ENCODE measurements at regions not wholly inside any gene's neighbourhood (a gene's known extent, or its start where the extent isn't known, plus 50 kb on each side); places are given as distances from the start of the nearest gene placed in this dataset.
"Not testable (repeated sequence)": the region's sequence is repeated elsewhere in the genome, so short reads cannot be mapped to it uniquely, and the experiment has no call there.

DNA sequence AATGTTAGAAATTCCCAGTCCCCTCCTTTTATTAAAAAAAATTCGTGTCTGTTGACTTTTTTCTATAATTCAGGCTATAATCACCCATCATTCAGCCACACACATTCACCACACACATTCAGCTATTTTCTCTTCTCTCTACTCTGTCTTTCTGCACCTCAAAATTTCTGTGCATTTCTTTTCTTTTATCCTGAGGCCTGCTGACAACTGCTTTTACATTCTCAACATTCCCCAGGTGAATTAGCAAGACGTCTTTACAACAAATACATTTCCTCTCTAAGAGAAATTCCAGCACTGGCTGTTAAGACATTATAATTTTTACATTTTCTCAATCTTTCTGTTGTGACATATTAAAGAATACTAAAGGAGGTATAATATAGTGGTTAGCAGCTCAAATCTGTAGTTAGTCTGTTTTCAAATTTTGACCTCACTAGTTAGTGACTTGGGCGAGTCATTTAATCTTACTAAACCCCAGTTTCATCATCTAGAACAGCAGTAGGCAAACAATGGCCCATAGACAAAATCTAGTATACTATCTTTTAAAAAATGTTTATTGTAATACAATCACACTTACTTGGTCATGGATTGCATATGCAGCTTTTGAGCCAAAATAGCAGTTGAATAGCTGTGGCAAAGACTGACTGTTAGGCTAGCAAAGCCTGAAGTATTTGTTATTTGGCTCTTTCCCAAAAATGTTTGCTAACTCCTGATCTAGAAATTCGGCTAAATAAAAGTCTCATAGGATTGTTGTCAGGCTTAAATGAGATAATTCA lies 350.7 kb downstream of the NSUN3 start:
- no peak for DNase-seq

DNA sequence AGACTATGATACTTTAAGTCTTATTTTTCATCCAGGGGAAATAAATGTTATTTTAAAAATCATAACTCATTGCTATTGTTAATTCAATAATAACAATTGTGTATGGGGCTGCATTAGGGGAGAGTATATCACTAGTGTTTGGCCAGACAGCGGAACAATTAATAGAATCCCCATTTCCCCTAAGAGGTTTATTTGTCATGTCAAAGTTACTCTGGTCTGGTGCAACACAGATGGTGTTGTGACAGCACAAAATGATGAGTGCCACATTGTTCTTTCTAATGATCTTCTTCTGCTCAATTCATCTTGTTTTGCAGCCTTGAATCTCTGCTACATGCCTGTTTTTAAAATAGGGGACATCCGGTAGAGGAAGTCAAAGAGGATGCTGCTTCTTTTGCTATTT lies 351.6 kb downstream of the NSUN3 start:
- DNase-seq = no peak

DNA sequence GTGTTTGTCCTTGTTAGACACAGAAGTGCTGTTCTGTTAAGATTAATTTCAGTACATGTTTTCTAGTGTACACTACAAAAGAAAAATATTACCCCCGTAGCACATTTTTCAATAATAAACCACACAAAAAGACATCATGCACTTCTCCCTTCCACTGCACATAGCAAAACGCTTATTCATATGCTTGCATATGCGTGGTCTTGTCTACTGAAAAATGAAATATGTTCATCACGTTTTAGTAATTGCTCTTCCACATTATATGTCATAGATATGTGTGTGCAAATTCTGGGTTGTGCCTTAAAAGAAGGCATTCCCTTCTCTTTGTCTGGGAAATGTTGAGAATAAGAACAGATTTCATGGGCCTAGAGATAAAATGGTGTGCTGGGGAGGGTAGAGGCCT lies 353.9 kb downstream of the NSUN3 start:
- no peak for DNase-seq

DNA sequence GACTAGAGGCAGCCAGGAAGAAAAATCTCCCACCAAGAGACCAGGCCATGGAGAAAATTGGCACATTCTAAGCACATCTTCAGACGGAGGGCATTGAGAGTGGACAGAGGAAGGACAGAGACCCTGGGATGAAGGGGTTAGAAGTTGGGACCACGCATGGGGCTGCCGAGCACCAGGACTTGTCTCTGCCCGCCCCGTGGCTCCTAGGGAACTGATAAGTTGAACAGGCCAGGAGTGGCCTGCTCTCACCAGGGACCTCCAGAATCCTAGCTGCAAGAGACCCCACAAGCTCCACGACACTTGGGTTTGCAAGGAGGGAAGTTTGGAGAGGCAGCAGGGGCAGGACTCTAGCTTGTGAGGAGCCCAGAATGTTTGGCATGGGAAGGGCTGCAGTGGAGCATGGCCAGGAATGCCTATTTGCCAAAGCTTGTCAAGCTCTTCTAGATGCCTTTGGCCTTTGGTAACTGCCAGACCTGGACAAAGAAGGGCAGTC lies 355.1 kb downstream of the NSUN3 start:
- no peak for DNase-seq

DNA sequence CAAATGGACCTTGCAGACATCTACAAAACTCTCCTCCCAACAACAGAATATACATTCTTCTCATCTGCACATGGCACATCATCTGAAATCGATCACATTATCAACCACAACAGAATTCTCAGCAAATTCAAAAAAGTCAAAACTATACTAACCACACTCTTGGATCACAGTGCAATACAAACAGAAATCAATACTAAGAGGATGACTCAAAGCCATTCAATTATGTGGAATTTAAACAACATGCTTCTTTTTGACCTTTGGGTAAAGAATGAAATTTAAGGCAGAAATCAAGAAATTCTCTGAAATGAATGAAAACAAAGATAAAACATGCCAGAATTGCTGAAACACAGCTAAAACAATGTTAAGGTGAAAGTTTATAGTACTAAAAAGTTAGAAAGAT lies 358.1 kb downstream of the NSUN3 start:
- DNase-seq = no peak

DNA sequence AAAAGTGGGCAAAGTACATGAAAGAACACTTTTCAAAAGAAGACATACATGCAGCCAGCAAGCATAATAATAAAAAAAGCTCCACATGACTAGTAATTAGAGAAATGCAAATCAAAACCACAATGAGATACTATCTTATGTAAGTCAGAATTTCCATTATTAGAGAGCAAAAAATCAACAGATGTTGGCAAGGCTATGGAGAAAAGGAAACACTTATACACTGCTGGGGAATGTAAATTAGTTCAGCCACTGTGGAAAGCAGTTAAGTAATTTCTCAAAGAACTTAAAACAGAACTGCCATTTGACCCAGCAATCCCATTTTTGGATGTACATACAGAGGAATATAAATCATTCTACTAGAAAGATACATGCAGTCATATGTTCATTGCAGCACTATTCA lies 360.7 kb downstream of the NSUN3 start:
- no peak for DNase-seq

DNA sequence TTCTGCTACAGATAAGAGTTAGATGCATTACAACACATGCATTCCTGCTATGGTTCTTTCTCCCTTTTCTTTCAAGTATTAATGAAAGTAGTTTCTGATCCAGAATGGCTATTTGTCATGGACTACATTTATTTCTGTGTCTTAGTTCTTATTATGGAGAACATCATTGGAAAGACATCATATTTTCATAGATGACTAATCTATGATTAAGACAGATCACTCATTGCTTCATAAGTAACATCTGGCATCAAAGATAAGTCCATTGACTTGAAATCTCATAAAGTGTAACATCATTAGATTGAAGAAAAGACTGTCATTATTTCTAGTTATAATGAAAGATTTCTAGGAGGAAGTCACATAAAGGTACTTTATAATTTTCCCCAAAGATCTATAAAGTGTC lies 366.7 kb downstream of the NSUN3 start:
- DNase-seq = no peak

DNA sequence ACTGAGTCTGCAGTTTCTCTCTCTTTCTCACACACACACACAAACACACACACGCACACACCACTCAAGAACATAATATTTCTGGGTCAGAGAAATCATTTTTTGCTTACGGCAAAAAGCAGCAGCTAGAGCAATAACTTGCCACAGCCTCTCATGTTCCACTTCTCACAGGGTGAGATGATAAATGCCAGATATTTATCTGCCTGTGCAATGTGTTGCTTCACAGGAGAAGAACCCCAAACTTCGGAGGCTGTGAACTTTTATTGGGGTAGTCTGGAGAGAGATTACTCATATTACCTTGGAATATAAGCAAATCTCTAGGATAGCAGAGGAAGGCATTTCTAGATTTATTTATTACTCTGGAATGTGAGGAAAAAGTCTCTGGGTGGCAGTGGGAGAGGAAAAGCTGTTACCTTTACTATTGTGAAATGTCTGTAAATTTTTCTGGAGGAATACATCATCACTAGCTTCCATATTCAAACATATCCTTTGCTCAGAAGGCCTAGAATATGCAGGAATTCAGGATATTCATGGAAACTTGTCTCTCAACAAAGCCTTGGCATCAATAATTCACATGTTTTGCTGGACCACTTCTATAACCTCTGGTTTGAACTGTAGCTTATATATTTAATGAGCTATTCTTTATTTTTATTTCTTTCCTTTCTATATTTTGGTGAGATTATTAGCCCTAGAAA lies 369.2 kb downstream of the NSUN3 start:
- no peak for DNase-seq

DNA sequence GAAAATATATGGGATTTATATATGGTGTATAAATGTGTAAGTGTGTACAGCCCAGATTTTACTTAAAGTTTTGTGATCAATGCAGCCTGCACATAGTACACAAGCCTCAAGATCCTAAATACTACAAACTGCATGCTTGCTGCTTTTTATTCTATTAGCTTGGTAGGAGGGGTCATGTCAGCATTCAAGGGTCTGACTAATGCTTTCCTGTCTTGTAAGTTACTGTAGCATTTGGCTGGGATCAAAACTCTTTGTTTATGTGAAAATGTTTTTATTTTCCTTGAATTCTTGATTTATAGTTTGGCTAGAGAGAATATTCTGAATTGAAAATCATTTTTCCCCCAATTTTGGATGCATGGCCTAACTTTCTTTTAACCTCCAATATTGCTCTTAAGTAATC lies 370.9 kb downstream of the NSUN3 start:
- DNase-seq = no peak

DNA sequence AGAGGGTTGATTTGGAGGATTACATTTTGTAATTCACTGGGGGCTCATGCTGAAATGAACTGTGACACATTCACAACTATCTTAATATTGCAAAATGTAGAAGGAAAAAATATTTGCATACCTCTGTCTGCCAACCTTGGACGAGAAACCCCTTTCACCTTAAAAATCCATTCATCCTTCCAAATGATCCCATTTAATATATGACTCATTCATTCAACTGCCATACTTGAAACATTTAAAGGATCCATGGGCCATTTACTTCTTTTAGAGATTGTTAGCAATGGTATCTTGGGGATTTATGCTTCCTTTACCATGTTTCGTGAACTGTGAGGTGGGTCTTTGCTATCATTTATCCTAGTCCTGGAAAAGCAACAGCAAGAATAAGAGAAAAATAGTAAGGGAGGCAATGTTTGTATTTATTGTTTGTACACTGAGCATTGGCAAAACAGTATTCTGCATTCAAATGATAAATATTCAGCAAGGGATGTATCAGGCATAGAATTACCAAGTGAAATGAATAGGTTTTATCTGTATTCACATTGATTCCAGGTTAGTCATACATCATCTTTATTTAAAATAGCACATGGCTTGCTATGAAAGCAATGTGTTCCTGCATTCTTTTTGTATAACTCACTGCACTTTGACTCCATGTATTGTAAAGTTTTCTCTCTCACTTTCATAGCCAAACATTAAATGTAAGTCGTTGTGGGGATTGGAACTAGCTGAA lies 378.1 kb downstream of the NSUN3 start:
- no peak for DNase-seq

DNA sequence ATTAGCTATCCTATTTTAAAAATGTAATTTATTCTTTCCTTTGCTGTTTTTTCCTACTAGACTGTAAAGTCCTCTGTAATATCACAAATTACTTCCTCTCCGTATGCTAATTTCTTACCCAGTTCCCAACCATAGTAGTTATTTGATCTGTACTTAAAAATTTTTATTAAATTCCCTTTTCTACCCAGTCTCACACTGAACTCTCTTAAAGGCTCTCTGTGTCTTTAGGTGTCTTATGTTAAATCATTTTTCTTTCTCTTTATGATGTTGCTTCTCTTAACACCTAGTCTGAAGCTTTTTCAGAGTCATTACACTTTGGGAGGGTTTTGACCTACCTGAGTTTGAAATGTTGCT lies 378.6 kb downstream of the NSUN3 start:
- no peak for DNase-seq

DNA sequence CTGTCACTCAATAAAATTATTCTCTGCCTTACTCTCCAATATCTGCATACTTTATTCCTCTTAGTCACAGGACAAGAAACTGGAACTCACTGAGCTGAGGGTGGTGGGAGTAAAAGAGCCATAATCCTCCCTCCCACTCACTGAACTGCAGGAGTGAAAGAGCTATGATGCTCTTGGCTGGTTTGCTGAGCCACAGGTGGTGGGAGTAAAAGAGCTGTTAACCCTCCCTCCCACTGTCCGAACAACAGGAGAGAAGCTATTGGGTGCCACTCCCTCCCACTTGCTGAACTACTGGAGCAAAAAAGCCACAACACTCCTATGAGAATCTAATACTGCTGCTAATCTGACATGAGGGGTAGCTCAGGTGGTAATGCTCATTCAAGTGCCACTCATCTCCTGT lies 391.0 kb downstream of the NSUN3 start:
- DNase-seq = no peak

DNA sequence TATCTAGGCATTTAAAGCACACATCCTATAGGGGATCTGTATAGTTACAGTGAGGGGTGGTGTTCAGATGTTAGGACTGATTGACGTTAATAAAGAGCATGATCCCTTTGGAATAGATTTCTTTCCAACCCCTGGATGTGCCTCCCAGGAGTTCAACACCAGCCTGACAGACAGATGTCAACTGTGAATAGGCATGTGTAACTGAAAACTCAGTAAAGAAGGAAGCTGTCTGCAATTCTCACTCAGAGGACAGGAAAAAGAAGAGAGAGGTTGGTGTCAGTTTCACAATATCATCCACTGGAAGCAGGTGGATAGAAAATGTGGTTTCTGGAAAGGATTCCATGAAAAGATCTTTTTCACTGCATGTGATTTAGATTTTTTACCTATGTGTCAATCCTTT lies 396.3 kb downstream of the NSUN3 start:
- no peak for DNase-seq

DNA sequence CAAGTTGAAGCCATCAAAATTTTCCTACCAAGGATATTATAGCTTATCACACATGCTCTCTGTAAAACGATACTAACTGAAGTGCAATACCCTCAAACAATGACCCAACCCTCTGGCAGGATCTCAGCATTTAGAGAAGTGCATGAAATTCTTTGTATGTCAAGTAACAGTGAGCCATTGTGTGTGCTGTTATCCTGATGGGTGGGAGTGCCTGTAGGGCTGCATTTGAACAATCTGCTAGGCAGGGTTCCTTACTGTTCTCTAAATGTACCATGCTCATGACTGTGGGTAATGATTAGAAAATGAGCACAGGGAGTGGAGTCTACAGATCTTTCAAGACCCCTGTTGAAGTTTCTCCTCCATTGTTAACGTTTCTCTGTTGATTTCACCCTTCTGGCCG lies 398.1 kb downstream of the NSUN3 start:
- no peak for DNase-seq

DNA sequence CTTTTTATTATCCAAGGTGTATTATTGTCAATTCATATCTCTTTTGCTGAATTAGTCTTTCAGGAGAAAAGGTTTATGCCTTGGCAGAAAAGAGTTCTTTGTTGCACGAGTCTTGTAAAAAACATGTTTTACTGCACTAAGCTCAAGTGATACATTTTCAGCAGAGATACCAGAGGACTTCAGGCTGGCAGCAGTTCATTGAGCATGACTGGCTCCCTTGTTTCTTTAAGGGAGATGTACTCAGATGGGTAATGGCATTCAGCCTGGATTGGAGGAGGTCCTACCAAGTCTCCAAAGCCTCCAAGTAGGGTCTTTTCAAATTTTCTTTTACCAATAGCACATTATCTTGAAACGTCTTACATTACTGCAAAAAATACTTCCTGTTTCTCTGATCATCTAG lies 400.1 kb downstream of the NSUN3 start:
- no peak for DNase-seq

DNA sequence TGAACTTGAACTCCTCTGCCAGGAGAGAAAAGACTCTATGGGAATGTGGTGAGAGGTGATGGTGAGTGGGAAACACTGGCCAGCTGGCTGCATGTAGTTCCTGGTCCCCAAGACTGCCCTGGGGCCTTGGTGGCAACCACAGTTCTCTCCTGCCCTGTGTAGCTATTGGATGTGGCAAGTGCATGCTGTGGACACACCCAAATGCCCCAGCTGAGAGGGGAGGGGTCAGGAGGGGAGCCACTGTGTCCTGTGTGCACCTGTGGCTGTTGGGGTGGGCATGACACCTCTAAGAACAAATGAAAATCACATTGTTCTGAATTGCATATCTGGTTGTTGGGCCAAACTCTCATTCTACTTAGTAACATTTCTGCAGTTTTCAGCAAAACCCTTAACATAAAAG lies 409.6 kb downstream of the NSUN3 start:
- DNase-seq = no peak

DNA sequence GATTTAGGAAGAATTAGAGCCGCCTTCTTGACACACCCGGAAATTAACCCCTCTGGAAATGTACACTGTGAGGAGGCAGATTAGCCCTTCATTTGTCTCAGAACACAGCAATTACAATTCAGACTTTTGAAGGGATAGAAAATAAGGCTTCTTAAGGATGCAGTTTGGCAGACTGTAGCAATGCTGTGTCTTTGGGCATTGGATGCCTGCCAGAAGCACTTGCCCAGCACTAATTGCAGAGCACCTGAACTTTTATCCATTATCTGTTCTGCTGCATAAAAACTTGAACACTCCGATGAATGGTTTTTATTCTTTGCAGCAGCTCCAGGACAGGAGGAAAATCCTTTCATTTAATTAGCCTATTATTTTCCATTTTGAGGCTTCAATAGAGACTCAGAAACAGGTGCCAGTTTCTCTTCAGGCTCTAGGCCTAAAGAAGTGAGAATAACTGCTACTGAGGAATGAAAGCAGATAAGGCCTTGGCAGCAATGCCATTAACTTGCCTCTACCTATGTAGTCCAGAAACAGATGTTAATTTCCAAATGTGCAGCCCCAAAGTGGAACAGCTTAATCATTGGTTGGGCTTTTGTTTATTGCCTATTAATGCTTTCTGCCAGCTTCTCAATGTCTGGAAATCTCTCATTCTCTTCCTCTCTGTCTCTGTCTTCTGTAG lies 418.5 kb downstream of the NSUN3 start:
- no peak for DNase-seq

DNA sequence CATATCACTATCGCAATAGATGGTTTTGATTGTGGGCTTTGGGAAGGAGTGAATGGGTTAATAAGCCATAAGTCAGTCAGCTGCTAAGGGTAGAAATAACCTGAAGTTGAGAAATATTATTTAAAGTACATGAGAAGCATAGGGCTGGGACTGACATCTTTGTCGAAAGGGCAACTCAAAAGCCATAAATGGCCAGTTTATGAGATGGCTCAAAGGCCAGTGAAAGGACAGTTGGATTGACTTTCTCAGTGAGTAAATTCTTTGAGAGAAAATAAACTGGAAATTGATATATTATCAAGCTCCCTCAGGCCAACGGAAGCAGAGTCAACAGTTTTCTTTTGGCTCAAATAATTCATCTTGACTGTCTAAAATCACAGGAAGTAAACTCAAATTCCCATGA lies 419.8 kb downstream of the NSUN3 start:
- DNase-seq = no peak

DNA sequence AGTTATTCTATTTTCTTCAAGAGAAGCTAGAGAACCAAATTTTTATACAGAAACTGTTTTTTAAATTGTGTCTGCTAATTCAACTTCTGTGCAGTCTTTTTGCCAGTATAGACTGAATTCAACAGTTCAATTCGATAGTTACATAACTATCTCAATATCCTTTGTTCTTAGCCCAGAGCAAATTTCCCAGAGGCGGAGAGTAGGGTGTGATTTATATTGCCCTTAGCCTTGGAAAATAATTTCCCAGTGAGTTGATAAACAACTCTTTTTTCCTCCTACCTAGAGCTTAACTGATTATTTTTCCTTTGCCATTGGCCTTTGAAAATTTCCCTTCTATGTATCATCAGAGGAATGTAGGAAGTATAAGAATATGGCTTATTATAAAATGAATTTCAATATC lies 420.5 kb downstream of the NSUN3 start:
- DNase-seq = no peak

DNA sequence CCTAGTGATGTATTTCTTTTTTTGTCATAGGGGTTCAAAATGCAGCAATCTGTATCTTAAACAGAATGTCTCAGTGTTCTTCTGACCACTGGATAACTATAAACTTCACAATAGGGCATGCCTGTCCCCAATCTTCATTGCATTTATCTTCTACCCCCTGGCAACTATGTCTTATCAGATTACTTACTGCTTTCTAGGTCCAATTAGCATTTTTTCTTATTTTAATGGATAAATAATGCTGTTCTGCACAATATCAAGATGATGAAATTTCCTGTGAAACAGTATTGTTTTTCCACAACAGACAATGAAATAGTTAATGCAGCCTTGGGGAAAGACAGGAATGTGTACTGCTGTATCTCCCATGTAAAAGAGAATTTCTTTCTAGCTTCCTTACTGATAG lies 432.1 kb downstream of the NSUN3 start:
- DNase-seq = no peak

DNA sequence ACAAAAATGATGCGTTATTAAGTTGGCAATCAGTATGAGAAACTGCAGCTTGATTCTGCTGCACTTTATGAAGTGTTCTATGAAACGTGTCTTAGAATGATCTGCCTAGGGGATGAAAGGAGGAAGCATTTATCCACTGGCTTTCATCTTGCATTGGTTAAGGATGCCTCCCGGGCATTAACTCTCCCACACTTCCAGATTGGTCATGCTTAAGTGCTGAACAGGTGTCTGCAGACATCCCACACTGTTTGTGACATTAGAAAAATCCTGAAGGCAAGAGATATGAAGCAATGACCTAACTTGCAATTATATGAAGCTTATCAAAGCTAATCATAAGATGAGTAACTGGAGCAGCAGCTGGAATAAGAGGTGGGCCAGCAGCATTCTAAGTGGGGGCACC lies 437.3 kb downstream of the NSUN3 start:
- DNase-seq = no peak

DNA sequence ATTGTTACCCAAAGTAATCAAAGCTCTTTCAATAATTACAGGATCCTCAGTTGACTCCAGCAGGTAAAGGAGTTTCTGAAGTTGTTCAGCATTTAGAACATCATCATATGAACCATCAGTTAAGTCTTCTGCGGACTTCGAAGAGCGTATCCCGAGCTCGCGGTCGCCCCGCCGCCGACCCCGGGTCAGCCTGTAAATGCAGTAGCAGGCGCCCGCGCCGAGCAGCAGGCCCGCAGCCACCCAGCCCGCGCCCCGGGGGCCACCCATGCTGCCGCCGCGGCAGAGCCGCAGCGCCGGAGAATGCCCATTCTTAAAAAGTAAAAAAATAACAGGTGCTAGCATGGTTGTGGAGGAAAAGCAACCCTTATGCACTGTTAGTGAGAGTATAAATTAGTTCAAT lies 444.5 kb downstream of the NSUN3 start:
- DNase-seq = not testable (repeated sequence)

DNA sequence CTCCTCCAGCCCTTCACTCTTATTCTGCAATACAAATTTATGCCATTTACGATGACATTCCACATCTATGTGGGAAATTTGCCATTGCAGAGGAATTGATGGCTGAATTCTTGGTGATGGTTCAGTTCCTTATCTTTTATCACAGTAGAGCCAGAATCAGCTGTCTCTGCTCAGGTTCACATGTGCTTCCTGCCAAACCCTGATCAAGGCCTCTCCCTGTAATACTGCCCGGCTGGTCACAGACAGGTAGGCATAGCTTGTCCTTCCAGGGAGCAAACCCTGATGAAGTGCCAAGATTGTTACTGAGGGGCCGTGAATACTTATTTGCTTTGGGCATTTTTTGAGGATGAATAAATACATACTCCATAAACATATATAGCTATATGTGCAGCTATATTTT lies 450.0 kb downstream of the NSUN3 start:
- DNase-seq = no peak

DNA sequence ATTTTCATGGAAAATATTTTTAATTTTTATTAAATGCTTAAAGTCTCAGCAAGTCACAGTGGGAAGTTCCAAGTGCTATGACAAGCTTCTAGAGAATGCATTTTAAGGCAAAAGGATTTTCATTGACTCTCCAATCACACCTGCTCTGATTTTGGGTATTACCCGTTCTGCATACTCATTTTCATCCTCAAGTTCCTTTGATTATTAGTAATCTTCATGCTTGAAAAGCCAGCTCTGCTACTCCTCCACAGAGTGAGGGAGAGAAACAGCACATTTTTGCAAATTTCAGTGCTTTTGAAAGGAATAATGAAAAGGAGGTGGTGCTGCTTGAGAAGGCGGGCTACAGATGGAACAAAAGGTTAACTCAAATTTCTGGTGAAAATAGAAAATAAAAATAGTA lies 450.7 kb downstream of the NSUN3 start:
- DNase-seq = no peak

All from NCI-H1694 (cell line).